Activated CD4-positive, alpha-beta T cell treated with anti-CD3 and anti-CD28 coated beads, Interleukin-2, amount 50 U/mL, for 48 hours (primary cell): ENCODE measurements at regions not wholly inside any gene's neighbourhood (a gene's known extent, or its start where the extent isn't known, plus 50 kb on each side); places are given as distances from the start of the nearest gene placed in this dataset.

Experiments used
- DNase-seq, 2 experiments: peaks; one replicate each; pipeline ENCODE4 v3.0.0-alpha.2; 2020

DNA sequence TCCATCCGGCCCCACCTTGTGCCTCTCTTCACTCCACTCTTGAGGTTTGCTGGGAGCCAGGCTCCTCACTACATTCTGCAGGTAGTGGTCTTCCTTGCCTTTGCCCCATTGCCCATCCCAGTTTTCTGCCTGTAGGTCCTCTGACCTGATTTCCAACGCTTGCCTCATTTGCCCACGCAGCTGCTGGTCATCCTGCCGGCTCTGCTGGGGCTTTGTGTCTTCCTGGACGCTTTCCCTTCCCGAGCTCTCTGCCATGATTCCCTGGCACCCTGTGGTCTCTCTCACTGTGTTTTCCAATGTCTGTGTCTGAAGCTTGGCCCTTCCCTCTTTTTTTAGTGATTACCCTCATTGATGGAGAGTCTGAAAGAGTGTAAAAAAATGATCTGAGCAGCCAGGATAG, 451.6 kb downstream of the UTRN start:
- no peak for DNase-seq

DNA sequence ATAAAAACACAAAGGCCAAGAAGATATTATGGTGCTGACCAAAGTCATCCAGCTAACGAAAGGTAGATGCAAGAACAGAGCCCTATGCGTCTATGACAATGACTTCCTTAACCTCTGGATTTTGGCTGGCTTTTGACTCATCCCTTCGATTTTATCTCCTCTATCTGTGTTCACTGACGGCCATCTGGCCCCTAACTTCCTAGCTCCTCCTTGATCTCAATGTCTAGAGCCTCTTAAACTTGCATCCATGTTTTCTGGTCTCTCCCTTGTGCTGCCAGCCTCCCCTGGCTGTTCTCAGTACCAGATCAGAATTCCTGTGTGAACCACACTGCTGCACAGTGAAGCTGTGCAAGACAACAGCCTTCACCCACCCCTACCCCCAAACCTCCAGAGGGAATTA, 452.9 kb downstream of the UTRN start:
- DNase-seq: no peak

- DNase-seq: no peak
Measured at GRCh38 chr6:144739873-144740272, 454.7 kb downstream of the UTRN start.

GRCh38 chr6:144741659-144742058, 456.5 kb downstream of the UTRN start:
- DNase-seq: no peak

- DNase-seq: no peak
Measured at GRCh38 chr6:144742779-144743178, 457.6 kb downstream of the UTRN start.

GRCh38 chr6:144744720-144745119, 459.6 kb downstream of the UTRN start:
- DNase-seq: no peak

DNA sequence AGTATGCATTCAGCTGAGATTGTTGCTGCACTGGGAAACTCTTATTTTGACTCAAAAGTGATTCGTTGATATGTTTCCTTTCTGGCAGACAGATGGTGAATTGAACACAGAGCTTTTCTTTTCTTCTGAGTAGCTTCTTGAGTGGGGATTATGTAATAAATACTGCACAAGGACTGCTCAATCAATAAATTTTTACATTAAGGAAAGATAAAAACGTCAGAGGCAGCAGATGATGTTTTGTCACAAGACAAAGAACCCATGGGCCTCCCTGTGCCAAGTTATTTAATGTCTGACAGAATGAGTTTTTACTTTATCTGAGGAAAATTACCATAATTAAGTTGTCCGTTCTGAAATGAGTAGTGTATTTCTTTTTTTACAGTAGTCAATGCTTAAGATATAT, 460.3 kb downstream of the UTRN start:
- no peak for DNase-seq

DNA sequence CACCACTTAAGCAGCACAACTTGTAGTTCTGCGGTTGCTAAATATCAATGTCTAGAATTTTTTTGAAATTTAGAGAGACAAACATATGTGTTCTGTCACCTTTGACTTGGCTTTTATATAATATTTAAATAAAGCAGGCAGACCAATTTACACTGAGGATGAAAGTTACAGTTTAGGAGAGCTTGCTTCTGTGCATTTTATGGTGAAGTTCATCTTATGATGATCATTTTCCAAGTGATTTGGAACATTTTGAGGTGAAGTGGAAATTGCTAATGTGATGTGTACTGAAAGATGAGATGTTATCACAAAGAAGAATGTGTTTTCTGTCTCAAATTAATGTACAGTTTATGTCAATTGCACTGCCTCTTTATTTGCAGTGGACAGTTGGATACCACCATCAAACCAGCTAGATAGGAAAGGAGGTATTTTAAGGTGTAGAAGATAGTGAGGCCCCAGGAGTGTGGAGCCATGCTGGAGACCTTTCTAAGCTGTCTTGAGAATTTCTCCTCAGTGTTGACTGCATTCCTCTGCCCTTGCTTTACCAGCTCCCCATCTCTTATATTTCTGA, 461.9 kb downstream of the UTRN start:
- DNase-seq: no peak

GRCh38 chr6:144749263-144749662, 464.1 kb downstream of the UTRN start:
- no peak for DNase-seq

DNA sequence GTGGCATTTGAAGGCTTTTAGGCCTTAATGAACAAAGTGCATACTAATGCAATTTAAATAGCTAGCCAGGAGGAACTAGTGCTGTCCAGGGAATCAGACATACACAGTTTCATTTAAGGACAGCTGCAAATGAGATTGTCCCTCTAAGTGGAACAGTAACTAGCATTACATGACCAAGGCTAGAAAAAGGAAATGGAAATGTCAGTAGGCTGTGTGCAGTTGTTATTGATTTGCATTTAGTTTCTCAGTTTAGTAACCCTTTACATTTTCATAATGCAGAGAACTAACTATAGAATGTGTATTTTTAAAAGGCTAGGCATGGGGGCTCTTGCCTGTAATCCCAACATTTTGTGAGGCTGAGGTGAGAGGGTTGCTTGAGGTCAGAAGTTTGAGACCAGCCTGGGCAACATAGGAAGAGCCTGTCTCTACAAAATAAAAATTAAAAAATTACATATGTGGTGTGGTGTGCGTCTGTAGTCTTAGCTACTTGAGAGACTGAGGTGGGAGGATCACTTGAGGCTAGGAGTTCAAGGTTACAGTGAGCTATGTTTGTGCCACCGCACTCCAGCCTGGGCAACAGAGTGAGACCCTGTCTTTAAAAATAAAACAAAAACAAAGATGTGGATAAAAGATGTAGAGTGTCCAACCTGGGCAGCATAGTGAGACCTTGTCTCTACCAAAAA, 468.0 kb downstream of the UTRN start:
- DNase-seq: no peak

DNA sequence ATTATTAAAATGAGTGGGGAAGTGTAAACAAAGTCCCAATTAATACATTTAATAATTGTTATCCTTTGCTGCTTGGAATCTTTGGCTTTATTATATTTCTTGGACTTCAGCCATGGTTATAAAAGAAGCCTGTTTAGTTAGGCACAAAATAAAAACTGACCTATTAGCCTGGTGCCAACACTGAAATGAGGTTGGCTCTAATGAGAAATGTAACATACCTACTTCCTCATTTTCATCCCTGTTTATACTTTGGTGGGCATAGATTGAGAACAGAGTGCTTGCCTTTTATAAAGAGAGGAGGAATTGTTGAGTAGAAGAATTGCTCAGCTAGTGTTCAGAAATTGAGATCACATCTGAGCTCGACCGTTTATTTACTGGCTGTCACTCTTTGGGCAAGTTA, 471.3 kb downstream of the UTRN start:
- no peak for DNase-seq

GRCh38 chr6:144757299-144757698, 472.2 kb downstream of the UTRN start:
- no peak for DNase-seq

DNA sequence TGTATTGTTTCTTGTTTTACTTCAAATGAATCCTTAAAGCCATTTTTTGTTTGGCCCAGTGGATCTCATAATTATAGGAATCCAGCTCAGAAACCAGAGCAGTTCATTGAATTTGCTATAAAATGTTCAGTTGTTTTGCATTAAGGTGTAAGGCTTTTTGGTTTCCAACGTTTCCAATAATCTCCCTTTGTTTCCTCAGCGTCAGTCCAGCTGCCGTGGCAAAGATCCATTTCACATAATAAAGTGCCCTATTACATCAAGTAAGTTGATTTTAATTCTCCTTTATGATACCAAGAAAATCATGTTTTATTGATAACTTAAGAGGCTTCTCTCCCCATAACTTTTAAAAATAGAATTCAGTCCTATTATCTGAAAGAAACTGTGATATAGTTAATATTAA, 472.6 kb downstream of the UTRN start:
- DNase-seq: no peak

GRCh38 chr6:144758602-144759001, 473.5 kb downstream of the UTRN start:
- DNase-seq: no peak

DNA sequence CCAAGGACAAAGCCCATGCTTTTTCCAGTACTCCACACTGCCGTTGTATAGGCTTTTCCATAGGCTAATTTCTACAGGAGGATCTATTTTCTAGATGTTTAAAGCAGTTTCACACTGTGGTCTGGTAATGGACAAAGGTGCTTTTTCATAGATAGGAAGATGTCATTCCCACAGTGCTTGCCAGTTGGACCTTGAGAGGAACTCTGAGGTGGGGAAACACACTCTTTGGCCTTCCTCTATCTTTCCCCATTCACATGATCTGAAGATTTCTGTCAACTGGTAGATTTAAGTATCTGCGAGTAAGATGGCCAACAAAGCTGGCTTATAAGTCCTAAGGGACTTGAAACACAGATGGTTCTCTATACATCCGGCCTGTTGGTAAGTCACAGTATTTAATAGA, 477.3 kb downstream of the UTRN start:
- DNase-seq: no peak

DNA sequence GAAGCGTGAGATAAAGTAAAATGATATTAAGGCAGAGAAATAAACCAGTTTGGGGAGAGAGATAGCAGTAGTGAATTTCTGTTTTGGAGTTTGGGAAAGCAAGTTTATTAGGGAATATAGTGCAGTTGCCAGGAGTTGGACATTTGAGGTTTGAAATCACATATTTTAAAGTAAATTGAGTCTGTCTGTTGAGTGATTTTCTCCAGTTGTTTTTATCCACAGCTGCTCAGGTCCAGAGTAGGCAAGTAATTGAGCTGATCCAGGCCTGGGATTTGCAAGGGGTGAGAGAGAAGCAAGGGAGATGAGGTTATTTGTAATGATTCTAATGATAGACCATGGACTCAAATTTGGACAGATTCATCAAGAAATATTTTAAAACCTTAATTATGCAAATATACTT, 481.9 kb downstream of the UTRN start:
- no peak for DNase-seq

- no peak for DNase-seq
Measured at GRCh38 chr6:144768551-144769075, 483.5 kb downstream of the UTRN start.

DNA sequence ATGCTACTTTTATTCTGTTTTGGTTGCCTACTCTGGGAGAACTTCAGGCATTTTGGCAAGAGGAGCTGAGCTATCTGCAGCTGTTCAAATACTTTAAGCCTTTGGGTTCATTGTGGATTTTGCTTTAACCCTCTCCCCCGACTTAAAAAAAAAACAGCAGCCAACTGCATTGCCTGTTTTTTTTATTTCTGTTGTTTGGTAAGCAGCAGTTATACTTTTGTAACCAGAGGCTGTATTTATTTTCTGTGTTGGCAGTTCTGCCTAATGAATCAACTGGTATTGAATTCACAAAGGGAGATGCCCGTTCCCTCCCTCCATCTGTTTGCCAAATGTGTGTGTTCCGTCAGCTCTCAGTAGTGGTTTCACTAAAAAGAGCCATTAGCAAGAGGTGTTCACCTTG, 484.0 kb downstream of the UTRN start:
- DNase-seq: no peak

GRCh38 chr6:144776031-144776819, 491.1 kb downstream of the UTRN start:
- no peak for DNase-seq

- DNase-seq: no peak
Measured at GRCh38 chr6:144777249-144777648, 492.1 kb downstream of the UTRN start.

- DNase-seq: no peak
Measured at GRCh38 chr6:144778056-144778455, 492.9 kb downstream of the UTRN start.

DNA sequence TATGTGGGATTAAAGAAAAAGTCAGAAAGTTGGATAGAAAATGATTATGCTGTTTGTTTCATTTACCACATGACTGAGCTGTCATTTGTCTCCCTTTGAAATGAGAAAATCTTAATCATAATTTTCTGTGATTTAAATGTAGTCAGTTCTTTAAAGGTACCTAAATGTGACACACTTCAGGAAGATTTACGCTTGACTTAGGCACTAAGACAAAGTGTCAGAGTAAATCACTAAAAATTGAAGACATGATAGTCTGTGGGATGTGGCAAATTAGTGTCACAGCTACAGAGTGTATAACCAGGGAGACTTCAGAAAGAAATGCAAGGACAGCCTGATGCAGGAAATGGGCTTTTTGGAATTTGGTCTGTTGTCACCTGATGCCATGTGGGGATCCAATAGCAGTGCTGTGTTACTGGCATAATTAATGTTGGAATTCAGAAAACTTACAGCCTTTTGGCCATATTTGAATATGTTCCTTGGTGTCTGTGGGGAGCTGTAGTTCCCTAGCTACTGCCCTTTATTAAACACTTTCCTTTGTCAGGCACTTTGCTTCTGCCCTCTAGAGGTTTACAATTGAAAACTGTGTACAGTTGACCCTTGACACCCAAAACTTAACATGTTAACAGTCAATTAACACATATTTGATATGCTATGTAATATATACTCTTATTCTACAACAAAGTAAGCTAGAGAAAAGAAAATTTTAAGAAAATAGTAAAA, 493.8 kb downstream of the UTRN start:
- no peak for DNase-seq

- DNase-seq: no peak
Measured at GRCh38 chr6:144781836-144782235, 496.7 kb downstream of the UTRN start.
